NCI-H345 treated with DMSO at 0.1 percent for 48 hours (cell line): ENCODE measurements at regions not wholly inside any gene's neighbourhood (a gene's known extent, or its start where the extent isn't known, plus 50 kb on each side); places are given as distances from the start of the nearest gene placed in this dataset.

Experiments
- DNase-seq: peaks from one replicate; lab custom pipeline; 2025; ENCODE audit not compliant: unreplicated experiment; lab: John Stamatoyannopoulos, UW

DNA sequence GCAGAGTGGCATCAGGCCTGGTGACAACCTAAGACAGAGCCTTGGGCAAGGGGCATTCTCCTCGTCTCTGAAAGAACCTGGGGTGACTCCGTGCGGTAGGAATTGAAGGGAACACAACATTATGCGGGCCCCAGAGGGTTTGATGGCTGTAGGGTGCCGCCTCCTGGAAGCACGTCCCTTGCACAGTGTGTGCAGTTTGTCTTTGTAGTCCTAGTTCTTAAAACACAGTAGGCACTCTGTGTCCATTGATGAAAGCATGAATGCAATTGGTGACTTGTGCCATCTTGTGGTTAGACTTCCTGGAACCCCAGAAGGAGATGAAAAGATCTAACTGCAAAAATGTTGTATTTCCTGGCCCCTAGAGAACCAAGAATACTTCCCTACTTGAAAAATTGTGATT, 279.8 kb downstream of the UTP18 start:
- DNase-seq, result no peak

DNA sequence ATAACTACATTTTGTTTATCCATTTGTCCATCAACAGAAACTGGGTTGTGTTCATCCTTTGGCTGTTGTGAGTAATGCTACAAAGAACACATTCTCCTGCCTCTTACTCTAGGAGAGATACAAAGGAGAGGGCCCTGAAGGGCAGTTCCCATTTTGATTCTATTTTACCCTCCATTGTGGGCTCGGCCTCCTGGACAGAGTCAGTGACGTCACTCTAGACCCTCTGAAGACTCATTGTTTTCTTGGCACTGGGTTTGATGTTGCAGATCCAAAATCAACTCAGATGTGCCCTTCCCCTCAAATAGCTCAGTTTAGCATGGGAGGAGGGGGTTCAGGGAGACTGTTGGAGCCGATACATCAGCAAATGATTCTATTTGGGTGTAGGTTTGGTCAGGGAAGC, 280.9 kb downstream of the UTP18 start:
- no peak for DNase-seq

DNA sequence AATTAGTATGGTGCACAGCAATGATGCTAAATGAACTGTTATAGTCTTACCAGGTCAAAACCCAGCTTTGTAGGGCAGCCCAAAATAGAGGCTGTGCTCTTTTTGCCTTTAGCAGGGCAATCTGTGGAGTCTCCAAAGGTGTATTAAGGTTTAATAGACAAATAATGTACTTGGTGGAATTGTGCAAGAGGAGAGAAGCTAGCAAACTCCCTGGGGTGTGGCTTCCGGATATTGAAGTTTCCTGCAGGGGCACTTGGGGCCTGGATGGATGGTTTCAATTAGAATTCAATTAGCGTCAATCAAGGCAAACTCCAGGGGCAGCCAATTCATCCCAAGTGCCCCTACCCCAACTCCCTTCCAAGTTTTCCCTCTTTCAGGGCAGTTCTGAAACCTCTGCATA, 285.8 kb downstream of the UTP18 start:
- DNase-seq, result no peak

DNA sequence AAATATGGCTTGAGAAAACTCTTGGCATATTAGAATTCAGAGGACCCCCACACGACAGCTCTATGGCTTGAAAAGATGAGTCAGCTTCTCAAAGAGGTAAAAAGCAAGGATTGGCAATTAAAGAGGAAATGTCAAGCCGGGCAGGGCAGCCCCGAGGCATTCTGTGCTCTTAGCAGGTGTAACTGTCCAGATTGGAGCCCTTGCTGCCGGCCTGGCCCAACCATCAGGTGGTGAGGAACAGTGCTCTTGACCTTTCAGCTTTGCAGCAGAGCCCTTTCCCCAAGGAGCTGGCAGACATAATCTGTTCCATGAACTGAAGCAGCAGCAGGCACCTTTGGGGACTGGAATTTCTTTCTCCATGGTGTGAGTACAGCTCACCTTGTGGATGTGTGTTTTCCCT, 287.8 kb downstream of the UTP18 start:
- no peak for DNase-seq

DNA sequence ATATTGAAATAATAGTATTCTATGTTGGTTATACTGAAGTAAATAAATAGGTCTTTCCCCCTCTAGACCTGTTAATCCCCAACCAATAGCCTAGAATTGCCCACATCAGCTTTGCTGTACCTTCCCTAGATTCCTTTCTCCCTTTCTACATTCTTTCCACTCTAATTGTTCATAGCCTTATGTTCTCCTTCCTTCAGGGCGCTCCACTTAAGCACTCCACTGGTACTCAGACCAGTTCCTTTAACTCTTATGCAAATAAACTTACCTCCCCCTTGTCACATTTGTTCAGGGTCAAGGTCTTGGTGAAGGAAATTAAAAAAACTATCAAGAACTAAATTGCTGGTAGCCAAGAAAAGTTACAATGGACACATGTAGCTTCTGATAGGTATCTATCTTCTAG, 294.8 kb downstream of the UTP18 start:
- no peak for DNase-seq

DNA sequence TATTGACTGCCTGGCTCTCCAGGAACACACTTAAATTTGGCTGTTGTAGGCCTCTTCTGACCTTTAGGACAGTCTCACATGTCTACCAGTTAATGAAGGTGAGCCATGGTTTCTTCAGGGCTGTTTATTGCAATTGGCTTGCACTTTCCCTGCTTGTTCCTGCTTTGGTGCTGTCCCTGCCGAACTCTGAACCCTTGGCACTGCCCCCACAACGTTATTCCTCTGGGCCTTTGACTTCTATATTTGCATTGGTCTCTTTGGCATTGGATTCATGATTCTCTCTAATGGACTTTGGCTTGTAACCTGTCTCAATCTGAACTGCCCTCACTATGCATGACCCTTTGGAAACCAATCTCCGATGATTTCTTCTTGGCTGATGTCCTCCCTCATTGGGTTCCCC, 299.4 kb downstream of the UTP18 start:
- no peak for DNase-seq

DNA sequence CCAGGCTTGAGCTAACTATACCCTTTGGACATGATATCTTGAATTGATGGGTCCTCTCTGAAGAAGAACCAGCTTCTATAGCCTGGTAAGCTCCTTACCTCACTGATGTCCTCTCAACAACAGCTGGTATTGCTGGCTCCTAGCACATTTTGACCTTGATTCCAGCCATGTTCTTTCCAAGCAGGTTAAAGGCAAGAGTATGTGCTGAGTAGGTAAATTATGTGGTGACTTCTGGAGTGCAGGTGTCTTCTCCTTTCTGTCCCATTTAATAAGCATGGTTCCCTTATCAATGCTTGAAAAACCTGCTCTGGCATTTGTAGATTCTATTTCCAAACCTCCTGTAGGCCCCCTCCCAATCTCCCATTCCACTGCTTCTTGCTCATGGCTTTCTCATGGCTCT, 300.1 kb downstream of the UTP18 start:
- no peak for DNase-seq

DNA sequence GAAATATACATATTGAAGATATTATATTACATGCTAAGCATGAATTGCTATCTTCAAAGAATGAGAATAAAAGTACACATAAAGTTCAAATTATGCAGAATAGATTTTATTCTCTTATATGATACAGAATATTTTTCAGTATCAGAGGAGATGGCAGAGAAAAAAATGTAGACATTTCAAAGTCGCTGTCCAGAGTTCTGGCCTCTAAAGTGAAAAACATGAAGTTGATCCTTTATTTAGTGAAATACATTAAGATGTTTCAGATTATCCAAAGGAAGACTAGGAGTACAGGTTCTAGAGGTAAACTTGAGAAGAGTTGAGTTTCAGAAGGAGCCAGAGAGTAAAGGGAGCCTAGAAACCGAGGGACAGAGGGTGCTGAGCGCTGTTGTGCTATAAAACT, 303.6 kb downstream of the UTP18 start:
- no peak for DNase-seq

DNA sequence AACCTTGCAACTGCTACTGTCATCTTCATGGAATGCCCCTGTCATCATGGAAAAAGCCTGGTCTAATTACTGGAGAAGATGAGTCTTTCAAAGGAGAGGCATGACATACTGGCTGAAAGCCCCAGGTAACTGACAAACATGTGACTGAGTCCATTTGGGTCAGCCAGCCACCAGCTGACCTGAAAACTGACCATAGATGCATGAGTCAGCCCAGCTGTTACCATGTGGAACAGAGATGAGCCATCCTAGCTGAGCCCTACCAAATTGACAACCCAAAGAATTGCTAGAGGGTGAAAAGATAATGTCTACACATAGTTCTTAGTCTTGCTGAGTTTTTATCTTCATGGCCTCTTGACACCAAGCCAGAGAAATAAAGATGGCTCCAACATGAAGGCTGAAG, 311.8 kb downstream of the UTP18 start:
- no peak for DNase-seq
